ENCODE measurements at regions not wholly inside any gene's neighbourhood (a gene's known extent, or its start where the extent isn't known, plus 50 kb on each side); places are given as distances from the start of the nearest gene placed in this dataset.

- POLR2A ChIA-PET = no interaction called here
- H3K4me3 ChIP-seq (replicated peaks in 1 of 2; ENCODE audit: low read depth in 1 of 2, low read length in 2 of 2) = no peak overlapping the region
- intact Hi-C loops (cut with micrococcal nuclease) = no loop called here
- no peaks in the 10 kb centered on the region for H3K27me3 ChIP-seq (ENCODE audit: insufficient read depth, low read length)
- ATAC-seq = no peak
- CTCF ChIA-PET = no interaction called here
- no peaks in the 10 kb centered on the region for H3K9me3 ChIP-seq (ENCODE audit: control insufficient read depth in 1 of 2, insufficient read depth in 1 of 2, low read depth in 1 of 2, low read length in 2 of 2)
- H3K4me2 ChIP-seq (ENCODE audit: low read length) = no peak overlapping the region
- no peak overlapping the region for H3K9ac ChIP-seq (ENCODE audit: low read length)
- H4K20me1 ChIP-seq (ENCODE audit: insufficient read depth) = no peaks in the 10 kb centered on the region
- no peak for DNase-seq (ENCODE audit: low read depth, low spot score)
- H3K79me2 ChIP-seq (ENCODE audit: insufficient read depth, low read length) = no peaks in the 10 kb centered on the region
- no peaks in the 10 kb centered on the region for H3K4me1 ChIP-seq (ENCODE audit: control insufficient read depth in 1 of 2, insufficient read depth in 2 of 2, low read length in 2 of 2)
- TF ChIP-seq EZH2phosphoT487 (IDR thresholded peaks at IDR 0.05; ENCODE audit: borderline replicate concordance) = no peak
- TF ChIP-seq CTCF (IDR thresholded peaks at IDR 0.05 in 2 of 3, conservative IDR thresholded peaks at IDR 0.05 in 1 of 3; ENCODE audit: borderline replicate concordance in 1 of 3, insufficient read depth in 1 of 3, low read depth in 2 of 3, low read length in 2 of 3) = no peak
- no peak for TF ChIP-seq POLR2AphosphoS5 (IDR thresholded peaks at IDR 0.05; ENCODE audit: low read depth, low read length)
- TF ChIP-seq EZH2 (IDR thresholded peaks at IDR 0.05) = no peak
- TF ChIP-seq ATF3 (IDR thresholded peaks at IDR 0.05) = no peak
- no peak for TF ChIP-seq SIN3A (IDR thresholded peaks at IDR 0.05; ENCODE audit: low read depth)
- TF ChIP-seq, protein P1, sequence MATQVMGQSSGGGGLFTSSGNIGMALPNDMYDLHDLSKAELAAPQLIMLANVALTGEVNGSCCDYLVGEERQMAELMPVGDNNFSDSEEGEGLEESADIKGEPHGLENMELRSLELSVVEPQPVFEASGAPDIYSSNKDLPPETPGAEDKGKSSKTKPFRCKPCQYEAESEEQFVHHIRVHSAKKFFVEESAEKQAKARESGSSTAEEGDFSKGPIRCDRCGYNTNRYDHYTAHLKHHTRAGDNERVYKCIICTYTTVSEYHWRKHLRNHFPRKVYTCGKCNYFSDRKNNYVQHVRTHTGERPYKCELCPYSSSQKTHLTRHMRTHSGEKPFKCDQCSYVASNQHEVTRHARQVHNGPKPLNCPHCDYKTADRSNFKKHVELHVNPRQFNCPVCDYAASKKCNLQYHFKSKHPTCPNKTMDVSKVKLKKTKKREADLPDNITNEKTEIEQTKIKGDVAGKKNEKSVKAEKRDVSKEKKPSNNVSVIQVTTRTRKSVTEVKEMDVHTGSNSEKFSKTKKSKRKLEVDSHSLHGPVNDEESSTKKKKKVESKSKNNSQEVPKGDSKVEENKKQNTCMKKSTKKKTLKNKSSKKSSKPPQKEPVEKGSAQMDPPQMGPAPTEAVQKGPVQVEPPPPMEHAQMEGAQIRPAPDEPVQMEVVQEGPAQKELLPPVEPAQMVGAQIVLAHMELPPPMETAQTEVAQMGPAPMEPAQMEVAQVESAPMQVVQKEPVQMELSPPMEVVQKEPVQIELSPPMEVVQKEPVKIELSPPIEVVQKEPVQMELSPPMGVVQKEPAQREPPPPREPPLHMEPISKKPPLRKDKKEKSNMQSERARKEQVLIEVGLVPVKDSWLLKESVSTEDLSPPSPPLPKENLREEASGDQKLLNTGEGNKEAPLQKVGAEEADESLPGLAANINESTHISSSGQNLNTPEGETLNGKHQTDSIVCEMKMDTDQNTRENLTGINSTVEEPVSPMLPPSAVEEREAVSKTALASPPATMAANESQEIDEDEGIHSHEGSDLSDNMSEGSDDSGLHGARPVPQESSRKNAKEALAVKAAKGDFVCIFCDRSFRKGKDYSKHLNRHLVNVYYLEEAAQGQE (IDR thresholded peaks at IDR 0.05; ENCODE audit: low read depth) = no peak
- TF ChIP-seq ZNF274 (IDR thresholded peaks at IDR 0.05; ENCODE audit: low read depth, low read length) = no peak
- no peak for TF ChIP-seq SP1 (IDR thresholded peaks at IDR 0.05; ENCODE audit: low read depth)
- TF ChIP-seq CBX3 (IDR thresholded peaks at IDR 0.05; ENCODE audit: low read depth) = no peak
- TF ChIP-seq JUND (IDR thresholded peaks at IDR 0.05) = no peak
- TF ChIP-seq YY1 (IDR thresholded peaks at IDR 0.05; ENCODE audit: extremely low read depth, insufficient replicate concordance, low read depth, low read length) = no peak
- no peak for TF ChIP-seq TCF7L2 (IDR thresholded peaks at IDR 0.05; ENCODE audit: borderline replicate concordance, extremely low read depth, insufficient read depth, insufficient read length)
- H3K9me2 ChIP-seq (ENCODE audit: insufficient read depth) = no peaks in the 10 kb centered on the region
- H3K27ac ChIP-seq (ENCODE audit: low read depth, low read length) = no peak overlapping the region
- BruUV-seq (replicated peaks) = no TSS peak
- H3K36me3 ChIP-seq (ENCODE audit: control insufficient read depth in 1 of 2, insufficient read depth in 2 of 2, low read length in 2 of 2) = no peaks in the 10 kb centered on the region
- H2AFZ ChIP-seq (ENCODE audit: low read depth, low read length, poor library complexity, severe bottlenecking) = no peak overlapping the region
- RAD21 ChIA-PET (ENCODE audit: low non-redundant PET in 1 of 2, low total read pairs in 2 of 2, uncharacterized antibody in 2 of 2, unreplicated experiment in 2 of 2) = no interaction called here
Measured at GRCh38 chr3:153853163-153853562, 268.0 kb upstream of the ARHGEF26 start.

All from HCT116 (cell line).